ENCODE measurements at regions not wholly inside any gene's neighbourhood (a gene's known extent, or its start where the extent isn't known, plus 50 kb on each side); places are given as distances from the start of the nearest gene placed in this dataset.

- CTCF ChIA-PET = no interaction called here
These were observed 149.2 kb upstream of the PLXNA2 start for GRCh38 chr1:208393416-208393815.

GRCh38 chr1:208393826-208394225, 149.6 kb upstream of the PLXNA2 start:
- Mint-ChIP-seq H3K4me3 (no peak overlapping the region), H3K36me3 (ENCODE audit: low read depth) (no peaks in the 10 kb centered on the region), H3K27ac (no peak overlapping the region), H3K9me3 (no peaks in the 10 kb centered on the region), H3K4me1 (ENCODE audit: low read depth) (no peaks in the 10 kb centered on the region), H3K27me3 (peaks cover 19% of the 10 kb centered on the region)
- H3K4me3 ChIP-seq (ENCODE audit: low read length) = no peak overlapping the region
- CTCF ChIA-PET = no interaction called here
- H3K4me1 ChIP-seq (ENCODE audit: insufficient read depth, low read length) = no peaks in the 10 kb centered on the region
- no peak overlapping the region for H3K27ac ChIP-seq (ENCODE audit: low read depth in 1 of 2, low read length in 2 of 2)
- TF ChIP-seq CTCF (IDR thresholded peaks at IDR 0.05) = no peak
- H3K36me3 ChIP-seq (ENCODE audit: insufficient read depth, low read length) = no peaks in the 10 kb centered on the region
- DNase-seq = no peak
- no peak for ATAC-seq (ENCODE audit: poor library complexity)
- POLR2A ChIA-PET = no interaction called here
- H3K9me3 ChIP-seq (ENCODE audit: control insufficient read depth in 1 of 2, insufficient read depth in 1 of 2, low read length in 2 of 2) = no peaks in the 10 kb centered on the region
- H3K27me3 ChIP-seq (ENCODE audit: control insufficient read depth in 1 of 2, insufficient read depth in 2 of 2, low read length in 2 of 2) = no peaks in the 10 kb centered on the region
- intact Hi-C loops (cut with DNase I, micrococcal nuclease) = no loop called here

More at GRCh38 chr1:208393416-208393815, 149.2 kb upstream of the PLXNA2 start:
- Histone ChIP-seq H3K27me3 (ENCODE audit: control insufficient read depth in 1 of 2, insufficient read depth in 2 of 2, low read length in 2 of 2) (no peaks in the 10 kb centered on the region), H3K36me3 (ENCODE audit: insufficient read depth, low read length) (no peaks in the 10 kb centered on the region), H3K4me1 (ENCODE audit: insufficient read depth, low read length) (no peaks in the 10 kb centered on the region), H3K27ac (ENCODE audit: low read depth in 1 of 2, low read length in 2 of 2) (no peak overlapping the region), H3K4me3 (ENCODE audit: low read length) (no peak overlapping the region), H3K9me3 (ENCODE audit: control insufficient read depth in 1 of 2, insufficient read depth in 1 of 2, low read length in 2 of 2) (no peaks in the 10 kb centered on the region)
- no peak for ATAC-seq (ENCODE audit: poor library complexity)
- H3K9me3 Mint-ChIP-seq = no peaks in the 10 kb centered on the region
- peaks cover 19% of the 10 kb centered on the region for H3K27me3 Mint-ChIP-seq
- TF ChIP-seq CTCF (IDR thresholded peaks at IDR 0.05) = no peak
- H3K36me3 Mint-ChIP-seq (ENCODE audit: low read depth) = no peaks in the 10 kb centered on the region
- H3K27ac Mint-ChIP-seq = no peak overlapping the region
- intact Hi-C loops (cut with DNase I, micrococcal nuclease) = no loop called here
- POLR2A ChIA-PET = no interaction called here
- DNase-seq = no peak
- H3K4me1 Mint-ChIP-seq (ENCODE audit: low read depth) = no peaks in the 10 kb centered on the region
- H3K4me3 Mint-ChIP-seq = no peak overlapping the region

- no peak for DNase-seq
- CTCF ChIA-PET = no interaction called here
These were observed 153.1 kb upstream of the PLXNA2 start for GRCh38 chr1:208397286-208397685.

More at GRCh38 chr1:208397286-208397685, 153.1 kb upstream of the PLXNA2 start:
- Histone ChIP-seq H3K27ac (ENCODE audit: low read depth in 1 of 2, low read length in 2 of 2) (no peak overlapping the region), H3K36me3 (ENCODE audit: insufficient read depth, low read length) (no peaks in the 10 kb centered on the region), H3K9me3 (ENCODE audit: control insufficient read depth in 1 of 2, insufficient read depth in 1 of 2, low read length in 2 of 2) (peaks cover 0 to 4% of the 10 kb centered on the region in 2 experiments), H3K4me1 (ENCODE audit: insufficient read depth, low read length) (no peaks in the 10 kb centered on the region), H3K4me3 (ENCODE audit: low read length) (no peak overlapping the region), H3K27me3 (ENCODE audit: control insufficient read depth in 1 of 2, insufficient read depth in 2 of 2, low read length in 2 of 2) (no peaks in the 10 kb centered on the region)
- no peaks in the 10 kb centered on the region for H3K4me1 Mint-ChIP-seq (ENCODE audit: low read depth)
- ATAC-seq (ENCODE audit: poor library complexity) = no peak
- no peaks in the 10 kb centered on the region for H3K9me3 Mint-ChIP-seq
- POLR2A ChIA-PET = no interaction called here
- H3K36me3 Mint-ChIP-seq (ENCODE audit: low read depth) = no peaks in the 10 kb centered on the region
- no peak for TF ChIP-seq CTCF (IDR thresholded peaks at IDR 0.05)
- no peak overlapping the region for H3K27ac Mint-ChIP-seq
- peaks cover 17% of the 10 kb centered on the region for H3K27me3 Mint-ChIP-seq
- H3K4me3 Mint-ChIP-seq = no peak overlapping the region
- intact Hi-C loops (cut with DNase I, micrococcal nuclease) = no loop called here
